ENCODE measurements at regions not wholly inside any gene's neighbourhood (a gene's known extent, or its start where the extent isn't known, plus 50 kb on each side); places are given as distances from the start of the nearest gene placed in this dataset.

DNA sequence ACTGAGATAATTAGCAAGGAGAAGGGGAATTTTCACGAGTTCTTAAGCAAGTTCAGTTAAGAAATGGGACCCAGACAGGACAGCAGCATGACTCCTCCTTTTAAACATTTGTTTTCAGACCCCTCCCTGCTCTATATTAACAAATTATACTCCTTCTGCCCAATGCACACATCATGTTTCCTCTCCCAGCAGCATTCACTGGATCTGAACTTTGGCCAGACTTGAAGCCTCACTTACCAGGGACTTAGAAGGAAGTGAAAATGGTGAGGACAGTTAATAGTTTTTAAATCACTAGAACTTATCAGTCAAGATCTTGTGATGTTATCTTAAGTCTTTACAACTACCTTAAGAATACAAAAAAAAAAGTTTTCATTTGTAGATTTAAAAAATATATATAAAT lies 1174.7 kb upstream of the MAP3K7 start:
- no peak for DNase-seq (ENCODE audit: extremely low read depth, low read depth, low spot score)

- DNase-seq (ENCODE audit: extremely low read depth, low read depth, low spot score): no peak
Observed at GRCh38 chr6:91754691-91755090, 1167.8 kb upstream of the MAP3K7 start.

DNA sequence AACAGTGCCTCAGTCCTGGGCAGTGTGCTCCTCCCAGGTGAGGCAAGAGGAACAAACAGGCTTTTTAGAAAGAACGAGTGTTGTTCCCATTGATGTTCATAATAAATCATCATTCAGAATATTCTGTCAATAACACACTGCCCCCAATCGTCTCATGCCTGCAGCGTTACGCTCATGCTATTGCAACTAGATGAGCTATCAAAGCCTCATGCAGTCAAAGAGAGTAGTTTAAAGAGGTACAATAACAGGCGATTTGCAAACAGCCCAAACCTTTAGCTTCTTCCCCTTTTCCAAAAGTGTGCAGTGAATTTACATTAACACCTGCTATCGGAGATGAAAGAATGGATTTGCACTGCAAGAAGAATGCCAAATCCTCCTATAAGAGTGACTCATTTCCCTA lies 1164.7 kb upstream of the MAP3K7 start:
- no peak for DNase-seq (ENCODE audit: extremely low read depth, low read depth, low spot score)

DNA sequence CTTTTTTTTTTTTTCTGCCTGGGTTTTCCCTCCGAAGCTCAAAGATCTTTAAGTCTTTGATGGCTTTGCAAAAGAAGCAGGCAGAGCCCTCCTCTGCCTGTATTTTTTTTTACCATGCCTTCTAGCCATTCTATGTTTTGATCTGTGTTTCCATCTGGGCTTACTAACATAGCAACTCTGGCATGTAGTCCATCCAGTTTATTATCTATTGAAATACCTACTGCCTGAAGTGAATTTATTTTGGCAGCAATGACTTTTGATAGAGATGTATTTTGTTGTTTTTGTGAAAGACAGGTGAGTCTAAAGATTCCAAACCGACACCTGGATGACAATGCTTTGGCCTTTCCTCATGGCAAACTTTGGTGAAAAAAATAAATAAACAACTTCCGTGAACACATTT lies 1157.7 kb upstream of the MAP3K7 start:
- DNase-seq (ENCODE audit: extremely low read depth, low read depth, low spot score): no peak

DNA sequence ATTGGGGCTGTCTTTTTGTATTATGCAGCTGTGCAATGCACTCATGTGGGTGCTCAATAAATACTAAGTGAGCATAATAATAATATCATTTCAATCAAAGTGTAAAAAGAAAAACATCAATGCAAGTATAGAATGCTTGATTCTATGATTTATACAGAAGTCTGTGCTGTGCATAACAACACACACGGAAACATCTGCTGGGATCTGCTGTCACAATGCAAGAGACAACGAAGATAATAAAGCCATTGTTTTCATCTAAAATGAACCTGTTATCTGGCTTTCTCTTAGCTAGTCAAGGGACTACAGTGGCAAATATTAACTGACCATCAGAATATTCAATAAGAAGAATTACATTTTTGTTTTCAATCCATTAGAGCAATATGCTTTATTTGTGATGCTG lies 1156.9 kb upstream of the MAP3K7 start:
- no peak for DNase-seq (ENCODE audit: extremely low read depth, low read depth, low spot score)

DNA sequence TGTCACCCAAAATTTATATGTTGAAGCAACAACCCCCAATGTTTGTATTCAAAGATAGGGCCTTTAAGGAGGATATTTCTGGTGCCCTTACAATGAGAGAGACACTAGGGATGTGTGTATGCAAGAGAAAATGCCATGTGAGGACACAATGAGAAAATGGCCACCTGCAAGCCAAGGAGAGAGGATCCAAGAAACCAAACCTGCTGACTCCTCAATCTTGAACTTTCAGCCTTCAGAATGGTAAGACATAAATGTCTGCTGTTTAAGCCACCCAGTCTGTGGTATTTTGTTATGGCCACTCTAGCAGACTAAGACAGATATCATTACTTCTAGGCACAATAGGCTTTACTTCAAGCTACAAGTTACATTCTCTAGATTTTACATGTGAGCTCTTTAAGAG lies 1145.1 kb upstream of the MAP3K7 start:
- no peak for DNase-seq (ENCODE audit: extremely low read depth, low read depth, low spot score)

GRCh38 chr6:91730710-91731109 lies 1143.8 kb upstream of the MAP3K7 start:
- no peak for DNase-seq (ENCODE audit: extremely low read depth, low read depth, low spot score)

DNA sequence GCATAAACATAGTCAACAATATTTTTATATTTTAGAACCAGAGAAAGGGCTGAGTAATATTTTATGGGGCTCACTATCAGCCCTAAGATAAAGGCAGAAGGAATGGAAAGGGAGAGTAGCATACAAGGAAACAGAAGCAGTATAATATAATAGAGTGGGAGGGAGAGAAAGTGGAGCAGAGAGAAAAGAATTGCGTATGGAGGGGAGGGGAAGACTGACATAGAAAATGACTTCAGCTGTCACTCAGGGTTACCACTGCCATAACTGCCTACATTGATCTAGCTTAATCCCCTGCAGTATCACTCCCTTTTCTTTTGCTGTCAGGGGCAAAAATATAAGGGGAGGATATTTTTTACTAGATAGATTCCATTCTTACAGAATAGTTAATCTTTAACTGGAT lies 1133.5 kb upstream of the MAP3K7 start:
- no peak for DNase-seq (ENCODE audit: extremely low read depth, low read depth, low spot score)

GRCh38 chr6:91719414-91719813 lies 1132.5 kb upstream of the MAP3K7 start:
- DNase-seq (ENCODE audit: extremely low read depth, low read depth, low spot score): no peak

GRCh38 chr6:91718198-91718597 lies 1131.3 kb upstream of the MAP3K7 start:
- no peak for DNase-seq (ENCODE audit: extremely low read depth, low read depth, low spot score)

DNA sequence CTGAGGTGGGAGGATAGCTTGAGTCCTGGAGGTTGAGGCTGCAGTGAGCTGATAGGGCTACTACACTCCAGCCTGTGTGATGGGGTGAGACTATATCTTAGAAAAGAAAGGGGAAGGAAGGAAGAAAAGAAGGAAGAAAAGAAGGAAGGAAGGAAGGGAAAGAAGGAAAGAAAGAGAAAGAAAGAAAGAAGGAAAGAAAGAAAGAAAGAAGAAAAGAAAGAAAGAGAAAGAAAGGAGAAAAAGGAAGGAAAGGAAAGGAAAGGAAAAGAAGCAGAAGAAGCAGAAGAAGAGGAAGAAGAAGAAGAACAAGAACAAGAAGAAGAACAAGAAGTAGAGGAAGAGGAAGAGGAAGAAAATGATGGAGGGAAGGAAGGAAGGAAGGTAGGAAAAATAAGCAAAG lies 1130.2 kb upstream of the MAP3K7 start:
- no peak for DNase-seq (ENCODE audit: extremely low read depth, low read depth, low spot score)

- no peak for DNase-seq (ENCODE audit: extremely low read depth, low read depth, low spot score)
Observed at GRCh38 chr6:91716361-91716760, 1129.5 kb upstream of the MAP3K7 start.

DNA sequence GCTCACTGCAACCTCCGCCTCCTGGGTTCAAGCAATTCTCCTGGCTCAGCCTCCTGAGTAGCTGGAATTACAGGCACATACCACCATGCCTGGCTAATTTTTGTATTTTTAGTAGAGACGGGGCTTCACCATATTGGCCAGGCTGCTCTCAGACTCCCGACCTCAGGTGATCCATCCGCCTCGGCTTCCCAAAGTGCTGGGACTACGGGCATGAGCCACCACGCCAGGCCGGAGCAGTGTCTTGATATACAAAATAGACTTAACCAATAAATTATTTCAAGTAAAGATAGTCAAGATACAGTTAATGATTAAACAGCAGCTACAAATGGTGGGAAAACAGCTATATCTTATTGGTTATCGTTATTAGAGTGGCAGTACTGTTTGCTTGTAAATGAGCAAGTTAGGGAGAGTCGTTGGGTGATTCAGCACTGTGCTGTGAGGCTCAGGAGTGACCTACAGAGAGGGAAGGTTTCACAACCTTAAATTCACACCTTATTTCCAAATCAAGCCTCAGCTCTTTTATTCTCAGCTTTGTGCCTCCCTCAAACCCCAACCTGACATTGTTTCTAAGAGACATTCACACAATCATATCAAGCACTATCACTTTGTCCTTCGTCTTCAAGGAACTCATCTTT lies 1128.4 kb upstream of the MAP3K7 start:
- no peak for DNase-seq (ENCODE audit: extremely low read depth, low read depth, low spot score)

DNA sequence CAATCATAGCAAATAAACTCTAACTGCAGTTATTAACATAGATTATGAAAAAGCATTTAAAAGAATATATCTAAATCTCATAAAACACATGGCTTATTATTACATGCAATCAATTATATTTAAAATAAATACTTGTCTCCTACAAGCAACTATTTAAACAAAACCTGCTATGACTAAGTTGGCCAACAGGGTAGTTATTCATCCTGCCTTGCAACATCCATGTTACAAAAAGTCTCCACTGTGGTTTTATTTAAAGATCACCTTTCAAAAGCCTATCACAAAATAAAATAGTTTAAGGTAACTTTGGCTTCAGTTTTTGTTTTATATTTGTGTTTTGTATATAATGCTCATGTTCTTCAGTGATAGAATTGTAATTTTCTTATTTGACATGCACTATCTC lies 1127.0 kb upstream of the MAP3K7 start:
- DNase-seq (ENCODE audit: extremely low read depth, low read depth, low spot score): no peak

- no peak for DNase-seq (ENCODE audit: extremely low read depth, low read depth, low spot score)
Observed at GRCh38 chr6:91711518-91711917, 1124.6 kb upstream of the MAP3K7 start.

GRCh38 chr6:91710342-91710741 lies 1123.5 kb upstream of the MAP3K7 start:
- DNase-seq (ENCODE audit: extremely low read depth, low read depth, low spot score): no peak

DNA sequence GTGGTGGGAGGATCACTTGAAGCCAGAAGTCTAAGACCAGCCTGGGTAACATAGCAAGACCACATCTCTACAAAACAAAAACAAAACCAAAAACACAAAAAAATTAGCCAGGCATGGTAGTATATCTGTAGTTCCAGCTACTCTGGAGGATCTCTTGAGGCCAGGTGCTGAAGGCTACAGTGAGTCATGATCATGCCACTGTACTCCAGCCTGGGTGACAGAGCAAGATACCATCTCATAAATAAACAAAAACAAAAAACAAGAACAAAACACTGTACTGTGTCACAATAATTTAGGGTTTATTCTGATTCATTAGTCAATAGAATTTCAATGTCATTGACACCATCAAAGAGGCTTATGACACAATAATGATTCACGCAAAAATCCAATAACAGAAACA lies 1121.7 kb upstream of the MAP3K7 start:
- no peak for DNase-seq (ENCODE audit: extremely low read depth, low read depth, low spot score)

GRCh38 chr6:91705646-91706045 lies 1118.8 kb upstream of the MAP3K7 start:
- no peak for DNase-seq (ENCODE audit: extremely low read depth, low read depth, low spot score)

DNA sequence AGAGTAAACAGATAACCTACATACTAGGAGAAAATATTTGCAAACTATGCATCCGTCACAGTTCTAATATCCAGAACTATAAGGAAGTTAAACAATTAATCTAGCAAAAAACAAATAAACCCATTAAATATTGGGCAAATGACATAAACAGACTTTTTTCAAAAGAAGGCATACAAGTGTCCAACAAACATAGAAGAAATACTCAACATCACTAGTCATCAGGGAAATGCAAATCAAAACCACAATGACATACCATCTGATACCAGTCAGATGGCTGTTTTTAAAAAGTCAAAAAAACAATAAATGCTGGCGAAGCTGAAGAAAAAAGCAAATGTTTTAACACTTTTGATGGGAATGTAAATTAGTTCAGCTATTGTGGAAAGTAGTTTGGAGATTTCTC lies 1117.7 kb upstream of the MAP3K7 start:
- DNase-seq (ENCODE audit: extremely low read depth, low read depth, low spot score): no peak

DNA sequence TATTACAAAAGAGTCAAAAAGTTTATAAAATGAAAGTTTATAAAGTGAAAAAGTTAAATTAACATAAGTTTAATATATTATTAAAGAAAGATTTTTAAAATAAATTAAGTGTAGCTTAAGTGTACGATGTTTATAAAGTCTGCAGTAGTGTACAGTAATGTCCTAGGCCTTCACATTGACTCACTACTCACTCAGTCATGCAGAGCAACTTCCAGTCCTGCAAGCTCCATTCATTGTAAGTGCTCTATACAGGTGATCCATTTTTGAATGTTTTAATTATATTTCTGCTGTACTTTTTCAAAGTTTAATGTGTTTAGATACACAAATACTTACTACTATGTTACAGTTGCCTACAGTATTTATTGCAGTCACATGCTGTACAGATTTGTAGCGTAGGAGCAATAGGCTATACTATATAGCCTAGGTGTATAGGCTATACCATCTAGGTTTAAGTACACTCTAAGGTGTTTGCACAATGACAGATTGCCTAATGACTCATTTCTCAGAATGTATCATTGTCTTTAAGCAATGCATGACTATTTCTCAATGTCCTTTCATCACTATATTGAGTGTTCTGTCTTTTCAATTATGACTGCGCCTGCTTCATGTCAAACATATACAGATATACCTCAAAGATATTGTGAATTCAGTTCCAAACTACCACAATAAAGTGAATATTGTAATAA lies 1110.3 kb upstream of the MAP3K7 start:
- no peak for DNase-seq (ENCODE audit: extremely low read depth, low read depth, low spot score)

DNA sequence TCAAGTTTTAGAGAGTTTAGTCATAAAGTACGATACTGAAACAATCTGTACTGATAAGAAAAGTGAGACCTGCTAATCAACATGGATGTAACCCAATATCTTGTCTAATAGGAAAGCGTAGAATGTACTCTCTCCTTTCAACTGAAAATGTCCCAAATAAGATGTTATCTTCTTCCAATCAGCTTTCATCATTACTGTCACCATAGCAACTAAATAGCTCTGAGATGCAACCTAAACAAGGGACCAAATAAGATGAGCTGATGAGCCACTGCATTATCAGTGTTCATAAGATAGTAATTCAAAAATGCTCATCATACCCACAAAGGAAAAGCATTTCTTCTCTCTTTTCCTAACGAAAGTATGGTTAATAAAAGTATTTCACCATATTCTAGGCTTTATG lies 1108.3 kb upstream of the MAP3K7 start:
- DNase-seq (ENCODE audit: extremely low read depth, low read depth, low spot score): no peak

GRCh38 chr6:91694016-91694654 lies 1107.3 kb upstream of the MAP3K7 start:
- no peak for DNase-seq (ENCODE audit: extremely low read depth, low read depth, low spot score)
